Left ventricle myocardium inferior (tissue), 1 donor: ENCODE measurements at regions not wholly inside any gene's neighbourhood (a gene's known extent, or its start where the extent isn't known, plus 50 kb on each side); places are given as distances from the start of the nearest gene placed in this dataset.

Experiments
- DNase-seq: peaks from one replicate; pipeline ENCODE4 v3.0.0-alpha.2; 2020
- H3K27ac ChIP-seq: fragments of 200-600 bp; replicated peaks from 2 replicates; pipeline ENCODE4 v1.8.0; 2021
- H3K27me3 ChIP-seq: fragments of 200-600 bp; 2 replicates; pipeline ENCODE4 v1.8.0; 2021; ENCODE audit warnings: low read depth
- H3K36me3 ChIP-seq: fragments of 200-600 bp; 2 replicates; pipeline ENCODE4 v1.8.0; 2021
- H3K4me1 ChIP-seq: fragments of 200-600 bp; 2 replicates; pipeline ENCODE4 v1.8.0; 2021
- H3K4me3 ChIP-seq: fragments of 200-600 bp; 2 replicates; pipeline ENCODE4 v1.8.0; 2021; ENCODE audit warnings: mild to moderate bottlenecking, moderate library complexity
- H3K9me3 ChIP-seq: fragments of 200-600 bp; replicated peaks from 2 replicates; pipeline ENCODE4 v1.8.0; 2021
- intact Hi-C: fragments of 100-400 bp; cut with micrococcal nuclease; formaldehyde crosslinking; loops from one replicate; pipeline ENCODE4 v1.11.0; 2022
- TF ChIP-seq, protein P1 (sequence below): fragments of 200-600 bp; IDR thresholded peaks from 2 replicates; pipeline ENCODE4 v1.8.0; 2021; ENCODE audit warnings: antibody characterized with exemption, mild to moderate bottlenecking, borderline replicate concordance
- donor health status: DM: no; HTN: yes; CAD: no; lungs with severe emphysema.

DNA sequence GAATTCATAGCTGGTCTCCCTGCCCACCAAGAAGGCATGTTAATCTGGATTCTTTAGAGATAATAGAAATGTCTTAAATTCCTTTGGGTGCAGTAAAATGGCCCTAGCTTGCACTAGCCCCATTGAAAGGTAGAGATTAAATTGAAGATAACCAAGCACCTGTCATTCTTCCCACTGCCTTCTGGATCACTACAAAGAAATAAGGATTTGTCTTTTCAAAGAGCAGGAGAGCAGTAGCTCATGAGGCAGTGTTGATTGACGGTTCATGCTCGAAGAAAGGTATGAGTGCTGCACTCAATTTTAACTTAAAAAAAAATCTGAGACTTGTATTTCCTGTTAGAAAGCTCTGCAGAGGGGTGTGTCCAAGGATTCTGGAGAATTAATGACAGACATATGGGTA, 74.9 kb upstream of the F3 start:
- no peak for DNase-seq
- intact Hi-C loops = no loop called here
- Histone ChIP-seq H3K27ac (no peak overlapping the region), H3K4me3 (no peak overlapping the region), H3K36me3 (no peaks in the 10 kb centered on the region), H3K9me3 (no peaks in the 10 kb centered on the region), H3K27me3 (no peaks in the 10 kb centered on the region), H3K4me1 (peaks cover 6% of the 10 kb centered on the region)
- TF ChIP-seq, protein P1, sequence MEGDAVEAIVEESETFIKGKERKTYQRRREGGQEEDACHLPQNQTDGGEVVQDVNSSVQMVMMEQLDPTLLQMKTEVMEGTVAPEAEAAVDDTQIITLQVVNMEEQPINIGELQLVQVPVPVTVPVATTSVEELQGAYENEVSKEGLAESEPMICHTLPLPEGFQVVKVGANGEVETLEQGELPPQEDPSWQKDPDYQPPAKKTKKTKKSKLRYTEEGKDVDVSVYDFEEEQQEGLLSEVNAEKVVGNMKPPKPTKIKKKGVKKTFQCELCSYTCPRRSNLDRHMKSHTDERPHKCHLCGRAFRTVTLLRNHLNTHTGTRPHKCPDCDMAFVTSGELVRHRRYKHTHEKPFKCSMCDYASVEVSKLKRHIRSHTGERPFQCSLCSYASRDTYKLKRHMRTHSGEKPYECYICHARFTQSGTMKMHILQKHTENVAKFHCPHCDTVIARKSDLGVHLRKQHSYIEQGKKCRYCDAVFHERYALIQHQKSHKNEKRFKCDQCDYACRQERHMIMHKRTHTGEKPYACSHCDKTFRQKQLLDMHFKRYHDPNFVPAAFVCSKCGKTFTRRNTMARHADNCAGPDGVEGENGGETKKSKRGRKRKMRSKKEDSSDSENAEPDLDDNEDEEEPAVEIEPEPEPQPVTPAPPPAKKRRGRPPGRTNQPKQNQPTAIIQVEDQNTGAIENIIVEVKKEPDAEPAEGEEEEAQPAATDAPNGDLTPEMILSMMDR = no peak

- no peak for DNase-seq
- Histone ChIP-seq H3K27ac (no peak overlapping the region), H3K4me3 (no peak overlapping the region), H3K27me3 (no peaks in the 10 kb centered on the region), H3K36me3 (no peaks in the 10 kb centered on the region), H3K4me1 (no peaks in the 10 kb centered on the region), H3K9me3 (no peaks in the 10 kb centered on the region)
- intact Hi-C loops = no loop called here
- TF ChIP-seq, protein P1 = no peak
Observed at GRCh38 chr1:94614996-94615395, 73.4 kb upstream of the F3 start.

- no peaks in the 10 kb centered on the region for H3K36me3 ChIP-seq
- no peaks in the 10 kb centered on the region for H3K27me3 ChIP-seq
Observed at GRCh38 chr1:94614168-94614815, 72.7 kb upstream of the F3 start.

DNA sequence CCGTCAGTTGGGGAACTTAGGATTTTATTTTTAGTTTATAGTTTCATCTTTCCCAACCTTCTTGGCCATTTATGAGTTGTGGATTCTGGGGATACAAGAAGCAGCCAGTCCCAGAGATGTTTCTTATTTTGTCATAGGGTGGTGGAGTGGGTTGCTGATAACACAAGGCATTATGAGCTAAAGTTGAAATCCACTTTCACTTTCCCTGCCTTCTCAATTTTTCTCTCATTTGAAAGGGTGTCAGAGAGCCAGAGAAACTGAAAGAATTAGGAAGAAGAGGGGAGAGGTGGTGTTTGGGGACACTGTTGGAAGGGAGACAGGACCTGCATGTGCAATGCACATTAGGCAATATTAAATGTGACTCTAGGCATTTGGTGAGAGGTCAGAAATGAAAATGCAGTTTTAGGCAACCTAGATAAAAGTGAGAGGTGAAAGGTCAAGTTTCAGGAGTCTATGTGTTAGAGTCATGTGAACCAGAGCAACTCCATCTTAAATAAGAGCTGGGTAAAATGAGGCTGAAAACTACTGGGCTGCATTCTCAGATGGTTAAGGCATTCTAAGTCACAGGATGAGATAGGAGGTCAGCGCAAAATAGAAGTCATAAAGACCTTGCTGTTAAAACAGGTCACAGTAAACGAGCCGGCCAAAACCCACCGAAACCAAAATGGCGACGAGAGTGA, 71.1 kb upstream of the F3 start:
- H3K27ac ChIP-seq = no peak overlapping the region
- intact Hi-C loops = no loop called here
- no peaks in the 10 kb centered on the region for H3K9me3 ChIP-seq
- no peak overlapping the region for H3K4me3 ChIP-seq
- TF ChIP-seq, protein P1 = no peak
- H3K4me1 ChIP-seq = no peaks in the 10 kb centered on the region
- H3K36me3 ChIP-seq = no peaks in the 10 kb centered on the region
- DNase-seq = no peak
- H3K27me3 ChIP-seq = no peaks in the 10 kb centered on the region

More at GRCh38 chr1:94614168-94614815, 72.7 kb upstream of the F3 start:
- H3K4me1 ChIP-seq = no peaks in the 10 kb centered on the region
- H3K27ac ChIP-seq = no peak overlapping the region
- no peaks in the 10 kb centered on the region for H3K9me3 ChIP-seq
- no peak for DNase-seq
- no peak overlapping the region for H3K4me3 ChIP-seq
- intact Hi-C loops = no loop called here
- TF ChIP-seq, protein P1 = no peak

DNA sequence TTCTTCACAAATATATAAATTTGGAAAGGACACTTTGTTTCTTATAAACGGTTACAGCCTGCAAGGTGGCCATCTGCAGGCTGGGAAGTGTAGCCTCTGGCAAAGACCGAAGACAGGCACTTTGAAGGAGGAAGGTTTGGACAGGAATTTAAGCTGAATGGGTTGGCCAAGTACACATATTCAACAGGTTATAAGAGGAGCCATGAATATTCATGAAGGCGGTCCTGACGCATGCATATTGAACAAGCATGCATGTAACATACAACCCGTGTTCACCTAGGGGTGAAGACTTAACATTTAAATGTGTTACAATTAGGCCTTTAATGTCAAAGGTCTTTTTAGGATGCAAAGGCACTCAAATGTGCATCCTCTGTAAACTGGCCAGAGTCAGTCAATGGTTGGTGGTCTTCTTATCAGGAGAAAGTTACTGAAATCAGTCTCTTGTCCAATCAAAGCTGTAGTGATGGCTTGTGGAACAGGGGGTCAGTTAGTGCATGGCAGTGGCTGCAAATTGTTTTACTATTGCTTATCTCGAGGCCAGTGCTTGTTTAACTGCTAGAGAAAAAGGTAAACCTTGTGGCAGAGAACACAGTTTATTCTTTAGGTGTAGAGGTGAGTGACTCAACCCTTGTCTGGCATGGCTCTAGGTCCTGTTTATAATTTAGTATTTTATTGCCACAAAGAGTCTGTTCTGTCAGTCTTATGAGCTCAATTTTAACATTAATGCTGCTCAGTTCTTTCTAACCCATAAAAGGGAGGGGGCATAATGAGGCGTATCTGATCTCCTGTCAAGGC, 70.3 kb upstream of the F3 start:
- Histone ChIP-seq H3K9me3 (no peaks in the 10 kb centered on the region), H3K27me3 (no peaks in the 10 kb centered on the region), H3K27ac (no peak overlapping the region), H3K4me1 (no peaks in the 10 kb centered on the region), H3K4me3 (no peak overlapping the region), H3K36me3 (no peaks in the 10 kb centered on the region)
- DNase-seq = no peak
- intact Hi-C loops = no loop called here
- TF ChIP-seq, protein P1 = no peak
